ENCODE measurements at regions not wholly inside any gene's neighbourhood (a gene's known extent, or its start where the extent isn't known, plus 50 kb on each side); places are given as distances from the start of the nearest gene placed in this dataset.

GRCh38 chr4:144816668-144817067 is 170.7 kb downstream of the HHIP start:
- TF ChIP-seq ZNF274 (IDR thresholded peaks at IDR 0.05; ENCODE audit: low read depth, low read length): no peak
- no peak for TF ChIP-seq YY1 (IDR thresholded peaks at IDR 0.05; ENCODE audit: insufficient read depth, insufficient read length)
- TF ChIP-seq SUZ12 (IDR thresholded peaks at IDR 0.05; ENCODE audit: extremely low read depth, insufficient read depth, insufficient read length): no peak

All from NT2/D1 (cell line).